Choroid plexus epithelial cell (primary cell): ENCODE measurements at regions not wholly inside any gene's neighbourhood (a gene's known extent, or its start where the extent isn't known, plus 50 kb on each side); places are given as distances from the start of the nearest gene placed in this dataset.
A peak's percentile ranks its signal among the peaks of the same experiment; 100 is the strongest.
"Not testable (repeated sequence)": the region's sequence is repeated elsewhere in the genome, so short reads cannot be mapped to it uniquely, and the experiment has no call there.

Experiments
- DNase-seq: peaks from one replicate; pipeline ENCODE4 v3.0.0-alpha.2; 2010; ENCODE audit warnings: low read depth
- H3K4me3 ChIP-seq: 2 replicates; pipeline ENCODE4 v1.5.1; 2011; ENCODE audit warnings: low read depth, mild to moderate bottlenecking, control low read depth, low read length, moderate library complexity

GRCh38 chr5:177664737-177665136 lies 64.8 kb downstream of the B4GALT7 start:
- not testable (repeated sequence) for H3K4me3 ChIP-seq, DNase-seq

GRCh38 chr5:177665172-177665571 lies 65.2 kb downstream of the B4GALT7 start:
- H3K4me3 ChIP-seq, DNase-seq: not testable (repeated sequence)

GRCh38 chr5:177665960-177666359 lies 66.0 kb downstream of the B4GALT7 start:
- not testable (repeated sequence) for DNase-seq

GRCh38 chr5:177671035-177671754 lies 71.3 kb downstream of the B4GALT7 start:
- not testable (repeated sequence) for DNase-seq
- peak overlapping the region; percentile 50 for H3K4me3 ChIP-seq

More at GRCh38 chr5:177665960-177666359, 66.0 kb downstream of the B4GALT7 start:
- H3K4me3 ChIP-seq = not testable (repeated sequence)

- H3K4me3 ChIP-seq = peak overlapping the region; percentile 55
- not testable (repeated sequence) for DNase-seq
Measured at GRCh38 chr5:177671755-177672690, 72.1 kb downstream of the B4GALT7 start.
